K562 (cell line): ENCODE measurements at regions not wholly inside any gene's neighbourhood (a gene's known extent, or its start where the extent isn't known, plus 50 kb on each side); places are given as distances from the start of the nearest gene placed in this dataset.
"Not testable (repeated sequence)": the region's sequence is repeated elsewhere in the genome, so short reads cannot be mapped to it uniquely, and the experiment has no call there.

ENCODE experiments used
- ATAC-seq: fragments of 200-7000 bp; cut with Tn5 transposase; 3 replicates; pipeline ENCODE4 v1.9.1; 2020; ENCODE audit warnings: moderate library complexity
- BruUV-seq: library from RNA; stranded (reverse); fragments of 400-500 nt; replicated peaks from 2 replicates; lab custom pipeline; 2021; lab: Mats Ljungman, UMichigan
- CTCF ChIA-PET: fragments of 300-600 bp; formaldehyde crosslinking; extraction: SDS; loops from one replicate; lab custom pipeline; 2021; ENCODE audit warnings: low intra/inter-chr PET ratio; lab: Yijun Ruan, JAX
- POLR2A ChIA-PET: fragments of 300-600, 350-650 bp; sonication (Branson Sonifier 250); formaldehyde crosslinking; extraction: SDS; loops from one replicate; lab custom pipeline; 2021; ENCODE audit warnings: antibody characterized with exemption, inconsistent platforms; lab: Yijun Ruan, JAX
- DNase-seq, 4 experiments: peaks; one replicate each; pipeline versions ENCODE4 v3.0.0 to v3.0.0-alpha.2; 2011 to 2018; ENCODE audit warnings: low spot score in 3 of 4, mixed read lengths in 3 of 4; ENCODE audit errors: extremely low read depth in 1 of 4
- FAIRE-seq: peaks from 2 replicates; lab custom pipeline; 2011; peaks lifted over from hg19 to GRCh38; lab: Jason Lieb, UNC
- H2AFZ ChIP-seq: 2 replicates; pipeline ENCODE4 v1.6.0; 2011; ENCODE audit warnings: low read depth, low read length, control low read depth, inconsistent platforms
- H3K27ac ChIP-seq: fragments of 200-600 bp; 3 replicates; pipeline ENCODE4 v1.8.0; 2011; ENCODE audit warnings: low read depth, mild to moderate bottlenecking, control low read depth, inconsistent platforms, low read length, moderate library complexity, mixed read lengths; ENCODE audit errors: extremely low read depth
- H3K27me3 ChIP-seq, 2 experiments: fragments of 300-600 bp in 1 of 2; 2 replicates in 1 of 2; 3 replicates in 1 of 2; pipeline versions ENCODE4 v1.6.0 to v1.8.0; 2011; ENCODE audit warnings: inconsistent platforms in 2 of 2, low read length in 2 of 2, mild to moderate bottlenecking in 1 of 2, mixed read lengths in 1 of 2, moderate library complexity in 1 of 2; ENCODE audit not compliant: control insufficient read depth in 2 of 2, insufficient read depth in 2 of 2
- H3K36me3 ChIP-seq: fragments of 300-600 bp; 3 replicates; pipeline ENCODE4 v1.8.0; 2011; ENCODE audit warnings: mild to moderate bottlenecking, low read length, inconsistent platforms; ENCODE audit not compliant: control insufficient read depth, insufficient read depth
- H3K4me1 ChIP-seq, 2 experiments: fragments of 200-600 bp in 1 of 2; replicated peaks in 1 of 2; 2 replicates in 1 of 2; 3 replicates in 1 of 2; pipeline versions ENCODE4 v1.5.1 to v1.8.0; 2011; ENCODE audit warnings: inconsistent platforms in 2 of 2, low read length in 2 of 2, mild to moderate bottlenecking in 1 of 2, mixed read lengths in 1 of 2, moderate library complexity in 1 of 2; ENCODE audit not compliant: control insufficient read depth in 2 of 2, insufficient read depth in 2 of 2
- H3K4me2 ChIP-seq: 2 replicates; pipeline ENCODE4 v1.6.1; 2011; ENCODE audit warnings: low read length, control low read depth, inconsistent platforms, mixed read lengths; ENCODE audit not compliant: insufficient read depth
- H3K4me3 ChIP-seq: fragments of 200-600 bp; sonication (generic), shearing (Covaris generic); 2 replicates; pipeline ENCODE4 v1.5.1; 2016; ENCODE audit warnings: control low read depth, inconsistent platforms
- H3K79me2 ChIP-seq: fragments of 200-600 bp; 3 replicates; pipeline ENCODE4 v1.8.0; 2011; ENCODE audit warnings: low read length, inconsistent platforms; ENCODE audit not compliant: control insufficient read depth, insufficient read depth
- H3K9ac ChIP-seq, 2 experiments: 2 replicates each; pipeline versions ENCODE4 v1.6.0 to v1.6.1; 2011; ENCODE audit warnings: low read depth in 2 of 2, low read length in 2 of 2, control low read depth in 1 of 2, inconsistent platforms in 1 of 2, mild to moderate bottlenecking in 1 of 2, mixed read lengths in 1 of 2; ENCODE audit not compliant: insufficient read depth in 1 of 2
- H3K9me1 ChIP-seq: one replicate; pipeline ENCODE4 v1.6.0; 2011; ENCODE audit warnings: inconsistent platforms, mild to moderate bottlenecking, low read length, moderate library complexity; ENCODE audit not compliant: control insufficient read depth, insufficient read depth
- H3K9me3 ChIP-seq: replicated peaks from 2 replicates; pipeline ENCODE4 v1.5.1; 2011; ENCODE audit warnings: low read depth, low read length, inconsistent platforms; ENCODE audit not compliant: control insufficient read depth, insufficient read depth
- H4K20me1 ChIP-seq: replicated peaks from 2 replicates; pipeline ENCODE4 v1.6.1; 2011; ENCODE audit warnings: low read length, inconsistent platforms, mixed read lengths; ENCODE audit not compliant: control insufficient read depth, insufficient read depth
- CBFA2T3 ChIP-seq: fragments of 450-650 bp; IDR thresholded peaks from 2 replicates; pipeline ENCODE4 v1.6.1; 2017
- CREM ChIP-seq: IDR thresholded peaks from 2 replicates; pipeline ENCODE4 v1.6.1; 2014; ENCODE audit warnings: antibody characterized with exemption, low read depth
- CTCFL ChIP-seq: IDR thresholded peaks from 2 replicates; pipeline ENCODE4 v1.6.1; 2011; ENCODE audit warnings: borderline replicate concordance, low read depth, mild to moderate bottlenecking, moderate library complexity, low read length; ENCODE audit not compliant: insufficient read depth, poor library complexity, severe bottlenecking
- ESRRA ChIP-seq: fragments of 450-650 bp; IDR thresholded peaks from 2 replicates; pipeline ENCODE4 v1.6.1; 2014; ENCODE audit warnings: low read depth, mild to moderate bottlenecking, moderate library complexity, borderline replicate concordance
- EZH2 ChIP-seq: IDR thresholded peaks from 2 replicates; pipeline ENCODE4 v1.6.1; 2012; ENCODE audit warnings: low read depth, mild to moderate bottlenecking, inconsistent platforms, low read length, borderline replicate concordance
- MTA1 ChIP-seq: fragments of 450-650 bp; IDR thresholded peaks from 2 replicates; pipeline ENCODE4 v1.6.1; 2017; ENCODE audit warnings: borderline replicate concordance
- POLR2AphosphoS2 ChIP-seq: IDR thresholded peaks from 2 replicates; pipeline ENCODE4 v1.6.1; 2012; ENCODE audit warnings: low read length, improper control_type of control experiment
- POU5F1 ChIP-seq: fragments of 150-350 bp; IDR thresholded peaks from 2 replicates; pipeline ENCODE4 v1.6.1; 2014; ENCODE audit warnings: borderline replicate concordance, low read length, low read depth, mild to moderate bottlenecking; ENCODE audit not compliant: partially characterized antibody
- RBM17 ChIP-seq: fragments of 200-400 bp; formaldehyde crosslinking; IDR thresholded peaks from 2 replicates; pipeline ENCODE4 v1.6.1; 2017; ENCODE audit warnings: low read depth, mild to moderate bottlenecking, low read length, borderline replicate concordance
- RBM25 ChIP-seq: fragments of 200-400 bp; formaldehyde crosslinking; IDR thresholded peaks from 2 replicates; pipeline ENCODE4 v1.6.1; 2018; ENCODE audit warnings: low read length, low read depth, moderate library complexity; ENCODE audit not compliant: severe bottlenecking
- TAF15 ChIP-seq: fragments of 200-400 bp; formaldehyde crosslinking; IDR thresholded peaks from 2 replicates; pipeline ENCODE4 v1.6.1; 2017; ENCODE audit warnings: mild to moderate bottlenecking, low read depth, low read length, moderate library complexity
- ZNF12 ChIP-seq: sonication (generic); formaldehyde crosslinking; IDR thresholded peaks from 2 replicates; pipeline ENCODE4 v1.4.0; 2020; ENCODE audit warnings: mild to moderate bottlenecking, missing genetic modification reagents
- ZNF224 ChIP-seq: sonication (generic); formaldehyde crosslinking; IDR thresholded peaks from 2 replicates; pipeline ENCODE4 v1.8.0; 2022; ENCODE audit warnings: mild to moderate bottlenecking, missing genetic modification reagents
- WGBS: fragments of 100-300 bp; shearing (Covaris generic); methylation state at CpG from one replicate; pipeline ENCODE4 v1.1.6; 2016; ENCODE audit warnings: low coverage, mixed read lengths; ENCODE audit not compliant: insufficient coverage; ENCODE audit errors: missing lambda C conversion rate; 5-methylcytosine and 5-hydroxymethylcytosine counted together
- in situ Hi-C: fragments of 300-500 bp; cut with MboI; formaldehyde crosslinking; loops from 4 replicates; pipeline ENCODE4 v1.15.0; 2018; ENCODE audit warnings: inconsistent platforms, mixed read lengths
- intact Hi-C: fragments of 100-400 bp; cut with micrococcal nuclease; formaldehyde crosslinking; loops from 2 replicates; pipeline ENCODE4 v1.14.2; 2022

- POLR2A ChIA-PET = interaction anchor here (0.6 kb wide), 1 partner anchor 498 kb away, joined by 3 read pairs; no protein-coding TSS in a partner anchor
- BruUV-seq = no TSS peak
- Histone ChIP-seq H3K4me2 (no peak overlapping the region), H3K9me3 (no peaks in the 10 kb centered on the region), H3K27ac (no peak overlapping the region), H4K20me1 (no peaks in the 10 kb centered on the region), H3K4me3 (no peak overlapping the region)
- WGBS = 21% methylated on average over 2 of the region's 2 CpGs
- in situ Hi-C loops = no loop called here
- no peak for ATAC-seq
- TF ChIP-seq POU5F1 (no peak), RBM17 (no peak), MTA1 (no peak), TAF15 (no peak), EZH2 (no peak), ZNF12 (CRISPR knock-in tag) (no peak), CREM (no peak), RBM25 (no peak), POLR2AphosphoS2 (no peak), CTCFL (no peak), ESRRA (no peak), ZNF224 (CRISPR knock-in tag) (no peak), CBFA2T3 (no peak)
- TF ChIP-seq, all 486 proteins: peak for 0
- CTCF ChIA-PET = no interaction called here
- Histone ChIP-seq H3K36me3 (no peaks in the 10 kb centered on the region), H3K9ac (no peak overlapping the region), H3K4me1 (no peaks in the 10 kb centered on the region), H3K9me1 (no peaks in the 10 kb centered on the region), H3K27me3 (no peaks in the 10 kb centered on the region), H3K79me2 (no peaks in the 10 kb centered on the region), H2AFZ (no peak overlapping the region)
- DNase-seq (no peak), FAIRE-seq (no peak)
- intact Hi-C loops = no loop called here
Measured at GRCh38 chr2:78162202-78162601, 640.0 kb upstream of the LRRTM4 start.

DNA sequence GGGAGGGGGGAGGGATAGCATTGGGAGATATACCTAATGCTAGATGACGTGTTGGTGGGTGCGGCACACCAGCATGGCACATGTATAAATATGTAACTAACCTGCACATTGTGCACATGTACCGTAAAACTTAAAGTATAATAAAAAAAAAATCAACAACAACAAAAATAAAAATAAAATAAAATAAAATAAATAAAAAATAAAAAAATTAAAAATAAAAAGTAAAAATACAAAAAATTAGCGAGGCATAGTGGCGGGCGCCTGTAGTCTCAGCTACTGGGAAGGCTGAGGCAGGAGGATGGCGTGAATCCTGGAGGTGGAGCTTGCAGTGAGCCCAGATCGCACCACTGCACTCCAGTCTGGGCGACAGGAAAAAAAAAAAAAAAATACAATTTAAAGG is 650.0 kb upstream of the LRRTM4 start:
- ATAC-seq, H3K4me3 ChIP-seq, H3K27ac ChIP-seq, POLR2A ChIA-PET, H3K4me1 ChIP-seq, H3K9me1 ChIP-seq, H3K36me3 ChIP-seq, H3K4me2 ChIP-seq, H3K27me3 ChIP-seq, H3K9me3 ChIP-seq, H4K20me1 ChIP-seq, DNase-seq, H3K79me2 ChIP-seq, H2AFZ ChIP-seq, CTCF ChIA-PET, intact Hi-C loops, BruUV-seq, FAIRE-seq, H3K9ac ChIP-seq, in situ Hi-C loops: not testable (repeated sequence)
- 46% methylated on average over 8 of the region's 9 CpGs for WGBS
